GM12891 (cell line): ENCODE measurements at regions not wholly inside any gene's neighbourhood (a gene's known extent, or its start where the extent isn't known, plus 50 kb on each side); places are given as distances from the start of the nearest gene placed in this dataset.

Experiments
- DNase-seq: peaks from one replicate; pipeline ENCODE4 v3.0.0; 2011; ENCODE audit warnings: low spot score; ENCODE audit not compliant: insufficient read length
- FAIRE-seq: peaks from 2 replicates; lab custom pipeline; 2011; peaks lifted over from hg19 to GRCh38; lab: Jason Lieb, UNC
- PAX5 ChIP-seq: IDR thresholded peaks from 2 replicates; pipeline ENCODE4 v1.6.1; 2011; ENCODE audit warnings: low read length, moderate library complexity, mild to moderate bottlenecking; ENCODE audit not compliant: insufficient read depth, severe bottlenecking
- POLR2A ChIP-seq: IDR thresholded peaks from 2 replicates; pipeline ENCODE4 v1.6.1; 2011; ENCODE audit warnings: low read depth, low read length, control low read depth
- POLR2AphosphoS5 ChIP-seq: IDR thresholded peaks from 2 replicates; pipeline ENCODE4 v1.6.1; 2011; ENCODE audit warnings: low read depth, low read length, control low read depth
- POU2F2 ChIP-seq: IDR thresholded peaks from 2 replicates; pipeline ENCODE4 v1.6.1; 2011; ENCODE audit warnings: low read depth, mild to moderate bottlenecking, control low read depth, low read length, moderate library complexity
- SPI1 ChIP-seq: IDR thresholded peaks from 2 replicates; pipeline ENCODE4 v1.6.1; 2011; ENCODE audit warnings: low read depth, low read length, control low read depth
- TAF1 ChIP-seq: IDR thresholded peaks from 2 replicates; pipeline ENCODE4 v1.6.1; 2011; ENCODE audit warnings: low read depth, low read length, control low read depth

GRCh38 chr6:11442495-11442894, 95.1 kb upstream of the TMEM170B start:
- TF ChIP-seq POLR2AphosphoS5 (no peak), POLR2A (no peak), SPI1 (no peak), TAF1 (no peak), POU2F2 (no peak), PAX5 (no peak)
- no peak for DNase-seq
- FAIRE-seq: no peak

DNA sequence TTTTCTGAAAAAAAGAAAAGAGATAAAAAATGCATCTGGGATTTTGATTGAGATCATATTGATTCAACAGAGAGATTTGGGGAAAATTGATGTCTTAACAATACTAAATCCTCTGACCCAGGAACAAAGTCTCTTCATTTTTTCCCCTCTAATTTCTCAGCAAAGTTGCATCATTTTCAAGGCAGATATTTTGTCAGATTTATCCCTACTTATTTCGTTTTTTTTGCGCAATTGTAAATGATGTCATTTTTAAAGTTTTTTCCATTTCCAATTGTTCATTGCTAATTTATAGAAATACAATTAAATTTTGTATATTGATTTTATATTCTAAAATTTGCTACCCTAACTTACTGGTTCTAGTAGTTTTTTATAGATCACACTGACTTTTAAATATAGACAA, 97.7 kb upstream of the TMEM170B start:
- TF ChIP-seq TAF1: no peak
- TF ChIP-seq PAX5: no peak
- no peak for TF ChIP-seq POU2F2
- TF ChIP-seq POLR2AphosphoS5: no peak
- FAIRE-seq (no peak), DNase-seq (no peak)

GRCh38 chr6:11439017-11439420, 98.5 kb upstream of the TMEM170B start:
- DNase-seq (no peak), FAIRE-seq (no peak)
- TF ChIP-seq TAF1 (no peak), POLR2AphosphoS5 (no peak), POLR2A (no peak), SPI1 (no peak), PAX5 (no peak), POU2F2 (no peak)

- DNase-seq (no peak), FAIRE-seq (no peak)
- TF ChIP-seq POLR2AphosphoS5 (no peak), PAX5 (no peak), POU2F2 (no peak), TAF1 (no peak), POLR2A (no peak)
Measured at GRCh38 chr6:11437824-11438459, 99.6 kb upstream of the TMEM170B start.

DNA sequence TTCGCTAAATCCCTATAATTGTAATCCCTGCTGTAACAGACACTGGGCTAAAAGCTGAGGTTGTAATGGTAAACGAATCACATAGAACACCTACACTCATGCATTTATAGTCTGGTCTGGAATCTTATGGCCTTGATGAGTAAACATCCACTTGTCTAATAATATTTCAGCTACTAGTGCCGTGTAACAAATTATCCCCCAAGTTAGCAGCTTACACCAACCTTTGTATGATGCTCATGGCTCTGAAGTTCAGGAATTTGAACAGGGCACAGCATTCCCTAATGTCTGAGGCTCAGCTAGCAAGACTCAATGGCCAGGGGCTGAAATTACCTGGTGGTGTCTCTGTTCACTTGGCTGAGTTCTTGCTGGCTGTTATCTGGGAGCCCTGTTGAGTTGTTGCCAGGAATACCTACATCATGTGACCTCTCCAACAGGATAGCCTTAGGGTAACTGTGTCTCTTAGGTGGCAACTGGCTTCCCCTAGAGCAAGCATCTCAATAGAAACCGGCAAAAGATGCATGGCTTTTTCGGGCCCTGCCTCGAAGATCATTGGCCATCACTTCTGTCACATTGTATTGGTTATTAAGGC, 100.9 kb upstream of the TMEM170B start:
- TF ChIP-seq POU2F2: no peak
- no peak for TF ChIP-seq TAF1
- no peak for FAIRE-seq
- DNase-seq: no peak

DNA sequence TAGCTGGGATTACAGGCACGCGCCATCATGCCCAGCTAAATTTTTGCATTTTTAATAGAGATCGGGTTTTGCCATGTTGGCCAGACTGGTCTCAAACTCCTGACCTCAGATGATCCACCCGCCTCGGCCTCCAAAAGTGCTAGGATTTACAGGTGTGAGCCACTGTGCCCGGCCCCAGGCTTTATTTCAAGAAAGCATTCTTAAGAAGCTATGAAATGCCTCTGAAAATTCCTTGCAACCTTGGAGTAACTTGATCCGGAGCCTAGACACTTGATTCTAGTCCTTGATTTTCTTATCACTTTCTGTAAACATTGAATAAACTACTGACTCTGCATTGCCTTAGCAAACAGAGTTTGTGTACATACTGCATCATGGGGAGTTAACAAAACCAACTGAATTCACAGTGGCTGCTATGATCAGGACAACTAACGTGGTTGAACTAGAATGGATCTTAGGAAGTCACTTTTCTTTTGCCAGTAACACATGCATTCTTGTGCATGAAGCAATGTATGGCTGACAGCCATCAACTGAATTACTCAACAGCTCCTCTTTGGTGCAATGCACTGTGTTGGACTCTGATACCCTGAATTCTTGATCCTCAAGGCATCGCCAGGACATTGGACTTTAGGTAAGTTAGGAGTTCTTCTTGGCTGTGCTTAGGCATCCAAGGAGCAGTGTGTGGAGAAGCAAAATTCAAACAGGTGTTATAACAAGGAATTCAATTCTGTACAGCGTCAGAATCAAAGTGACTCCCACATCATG, 102.8 kb upstream of the TMEM170B start:
- DNase-seq (no peak), FAIRE-seq (no peak)
- TF ChIP-seq POU2F2 (no peak), TAF1 (no peak), POLR2A (no peak), PAX5 (no peak), SPI1 (no peak)

- no peak for DNase-seq
- no peak for FAIRE-seq
- TF ChIP-seq SPI1 (no peak), PAX5 (no peak), POLR2AphosphoS5 (no peak), POLR2A (no peak), POU2F2 (no peak), TAF1 (no peak)
Measured at GRCh38 chr6:11433860-11434259, 103.7 kb upstream of the TMEM170B start.

GRCh38 chr6:11432713-11433450, 104.7 kb upstream of the TMEM170B start:
- no peak for TF ChIP-seq TAF1
- TF ChIP-seq SPI1: no peak
- TF ChIP-seq PAX5: no peak
- no peak for TF ChIP-seq POLR2AphosphoS5
- FAIRE-seq: no peak
- DNase-seq: no peak

GRCh38 chr6:11432091-11432490, 105.5 kb upstream of the TMEM170B start:
- DNase-seq (no peak), FAIRE-seq (no peak)

More at GRCh38 chr6:11432091-11432490, 105.5 kb upstream of the TMEM170B start:
- TF ChIP-seq POLR2A (no peak), PAX5 (no peak), TAF1 (no peak), POLR2AphosphoS5 (no peak), SPI1 (no peak), POU2F2 (no peak)
